Suprapubic skin (tissue), 4 donors: ENCODE measurements at regions not wholly inside any gene's neighbourhood (a gene's known extent, or its start where the extent isn't known, plus 50 kb on each side); places are given as distances from the start of the nearest gene placed in this dataset.

Experiments used
- EP300 ChIP-seq: sonication (generic); formaldehyde crosslinking; IDR thresholded peaks from one replicate; pipeline ENCODE4 v1.6.1; 2017; ENCODE audit warnings: antibody characterized with exemption
- POLR2A ChIP-seq, 2 donors: fragments of 450-650 bp; IDR thresholded peaks; one replicate each; pipeline ENCODE4 v1.6.1; 2017; ENCODE audit warnings: antibody characterized with exemption in 2 of 2, mild to moderate bottlenecking in 2 of 2, moderate library complexity in 2 of 2
- POLR2AphosphoS5 ChIP-seq, 3 donors: sonication (generic); formaldehyde crosslinking; IDR thresholded peaks; one replicate each; pipeline ENCODE4 v1.6.1; 2017; ENCODE audit warnings: antibody characterized with exemption in 3 of 3
- TF ChIP-seq, protein P1 (sequence below), 2 donors: fragments of 200-600 bp in 1 of 2; fragments of 450-650 bp in 1 of 2; sonication (generic) in 1 of 2; IDR thresholded peaks; one replicate each; pipeline ENCODE4 v1.5.1; 2016 to 2019; ENCODE audit warnings: antibody characterized with exemption in 2 of 2, mild to moderate bottlenecking in 1 of 2, moderate library complexity in 1 of 2

GRCh38 chr7:51700593-51701215, 384.1 kb upstream of the COBL start:
- TF ChIP-seq POLR2A (IDR thresholded peaks at IDR 0.05) = no peak
- TF ChIP-seq, protein P1, sequence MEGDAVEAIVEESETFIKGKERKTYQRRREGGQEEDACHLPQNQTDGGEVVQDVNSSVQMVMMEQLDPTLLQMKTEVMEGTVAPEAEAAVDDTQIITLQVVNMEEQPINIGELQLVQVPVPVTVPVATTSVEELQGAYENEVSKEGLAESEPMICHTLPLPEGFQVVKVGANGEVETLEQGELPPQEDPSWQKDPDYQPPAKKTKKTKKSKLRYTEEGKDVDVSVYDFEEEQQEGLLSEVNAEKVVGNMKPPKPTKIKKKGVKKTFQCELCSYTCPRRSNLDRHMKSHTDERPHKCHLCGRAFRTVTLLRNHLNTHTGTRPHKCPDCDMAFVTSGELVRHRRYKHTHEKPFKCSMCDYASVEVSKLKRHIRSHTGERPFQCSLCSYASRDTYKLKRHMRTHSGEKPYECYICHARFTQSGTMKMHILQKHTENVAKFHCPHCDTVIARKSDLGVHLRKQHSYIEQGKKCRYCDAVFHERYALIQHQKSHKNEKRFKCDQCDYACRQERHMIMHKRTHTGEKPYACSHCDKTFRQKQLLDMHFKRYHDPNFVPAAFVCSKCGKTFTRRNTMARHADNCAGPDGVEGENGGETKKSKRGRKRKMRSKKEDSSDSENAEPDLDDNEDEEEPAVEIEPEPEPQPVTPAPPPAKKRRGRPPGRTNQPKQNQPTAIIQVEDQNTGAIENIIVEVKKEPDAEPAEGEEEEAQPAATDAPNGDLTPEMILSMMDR (IDR thresholded peaks at IDR 0.05) = no peak
- no peak for TF ChIP-seq POLR2AphosphoS5 (IDR thresholded peaks at IDR 0.05)
- no peak for TF ChIP-seq EP300
